Astrocyte (in vitro differentiated cells and primary cell): ENCODE measurements at regions not wholly inside any gene's neighbourhood (a gene's known extent, or its start where the extent isn't known, plus 50 kb on each side); places are given as distances from the start of the nearest gene placed in this dataset.
A peak's percentile ranks its signal among the peaks of the same experiment; 100 is the strongest.

Source experiments
- DNase-seq: peaks from one replicate; pipeline ENCODE4 v3.0.0-alpha.2; 2010; ENCODE audit warnings: low read depth
- FAIRE-seq: peaks from 2 replicates; lab custom pipeline; 2011; peaks lifted over from hg19 to GRCh38; lab: Jason Lieb, UNC
- H2AFZ ChIP-seq: 2 replicates; pipeline ENCODE4 v1.6.0; 2012; ENCODE audit warnings: low read depth, low read length, inconsistent platforms
- H3K27ac ChIP-seq: 2 replicates; pipeline ENCODE4 v1.5.1; 2011; ENCODE audit warnings: low read depth, low read length, inconsistent platforms
- H3K27me3 ChIP-seq: 2 replicates; pipeline ENCODE4 v1.6.0; 2011; ENCODE audit warnings: low read length, inconsistent platforms; ENCODE audit not compliant: insufficient read depth
- H3K36me3 ChIP-seq: 2 replicates; pipeline ENCODE4 v1.5.1; 2011; ENCODE audit warnings: low read length, inconsistent platforms; ENCODE audit not compliant: insufficient read depth
- H3K4me1 ChIP-seq: 2 replicates; pipeline ENCODE4 v1.5.1; 2011; ENCODE audit warnings: low read length, inconsistent platforms; ENCODE audit not compliant: insufficient read depth
- H3K4me2 ChIP-seq: 2 replicates; pipeline ENCODE4 v1.6.0; 2012; ENCODE audit warnings: low read length, inconsistent platforms
- H3K4me3 ChIP-seq: 2 replicates; pipeline ENCODE4 v1.5.1; 2011; ENCODE audit warnings: low read depth, mild to moderate bottlenecking, low read length, inconsistent platforms; ENCODE audit not compliant: insufficient read depth
- H3K79me2 ChIP-seq: 2 replicates; pipeline ENCODE4 v1.6.0; 2012; ENCODE audit warnings: mild to moderate bottlenecking, low read length, inconsistent platforms; ENCODE audit not compliant: insufficient read depth
- H3K9ac ChIP-seq: 2 replicates; pipeline ENCODE4 v1.6.0; 2012; ENCODE audit warnings: mild to moderate bottlenecking, low read length, inconsistent platforms
- H3K9me3 ChIP-seq: 2 replicates; pipeline ENCODE4 v1.5.1; 2012; ENCODE audit warnings: low read depth, mild to moderate bottlenecking, low read length, inconsistent platforms; ENCODE audit not compliant: insufficient read depth
- H4K20me1 ChIP-seq: 2 replicates; pipeline ENCODE4 v1.6.0; 2012; ENCODE audit warnings: low read length, inconsistent platforms; ENCODE audit not compliant: insufficient read depth
- H3K27ac Mint-ChIP-seq: one replicate; pipeline ENCODE4 v1.8.0; 2021; ENCODE audit warnings: mild to moderate bottlenecking, mixed read lengths; ENCODE audit not compliant: unreplicated experiment
- H3K27me3 Mint-ChIP-seq: one replicate; pipeline ENCODE4 v1.8.0; 2021; ENCODE audit warnings: low read depth, mixed read lengths; ENCODE audit not compliant: unreplicated experiment
- H3K36me3 Mint-ChIP-seq: one replicate; pipeline ENCODE4 v1.8.0; 2021; ENCODE audit warnings: low read depth, mixed read lengths; ENCODE audit not compliant: unreplicated experiment
- H3K4me1 Mint-ChIP-seq: one replicate; pipeline ENCODE4 v1.8.0; 2021; ENCODE audit warnings: low read depth, mixed read lengths; ENCODE audit not compliant: unreplicated experiment
- H3K4me3 Mint-ChIP-seq: one replicate; pipeline ENCODE4 v1.8.0; 2021; ENCODE audit warnings: mild to moderate bottlenecking, moderate library complexity, mixed read lengths; ENCODE audit not compliant: unreplicated experiment
- H3K9me3 Mint-ChIP-seq: one replicate; pipeline ENCODE4 v1.8.0; 2021; ENCODE audit warnings: mild to moderate bottlenecking, mixed read lengths; ENCODE audit not compliant: unreplicated experiment
- EZH2 ChIP-seq: IDR thresholded peaks from 2 replicates; pipeline ENCODE4 v1.6.1; 2012; ENCODE audit warnings: mild to moderate bottlenecking, low read length, inconsistent platforms; ENCODE audit not compliant: insufficient read depth
- TF ChIP-seq, protein P1 (sequence below): IDR thresholded peaks from 2 replicates; pipeline ENCODE4 v1.5.1; 2011; ENCODE audit warnings: low read depth, mild to moderate bottlenecking, inconsistent platforms, low read length, moderate library complexity; ENCODE audit not compliant: insufficient read depth

DNA sequence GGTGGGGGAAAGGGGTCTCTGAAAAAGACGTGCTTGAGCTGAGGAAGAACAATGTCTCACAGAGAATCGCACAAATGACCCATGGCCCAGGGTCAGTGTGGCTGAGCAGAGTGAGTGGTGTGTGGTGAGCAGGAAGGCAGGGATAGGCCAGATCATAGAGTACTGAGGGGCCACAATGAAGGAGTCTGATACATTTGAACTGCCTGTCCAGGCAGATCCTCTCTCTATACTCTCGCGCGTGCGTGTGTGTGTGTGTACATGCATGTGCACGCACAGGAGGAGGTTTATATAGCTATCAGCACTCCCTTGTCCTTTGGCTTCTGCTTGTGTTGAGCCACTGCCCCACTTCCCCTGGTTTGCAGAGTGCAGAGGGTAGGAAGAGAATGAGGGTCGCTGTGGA, 294.0 kb downstream of the ZNF608 start:
- H3K4me3 ChIP-seq = no peak overlapping the region
- no peak for FAIRE-seq
- Mint-ChIP-seq H3K4me3 (no peak overlapping the region), H3K9me3 (peaks cover 11% of the 10 kb centered on the region), H3K36me3 (no peaks in the 10 kb centered on the region), H3K4me1 (peaks cover 13% of the 10 kb centered on the region), H3K27me3 (no peaks in the 10 kb centered on the region), H3K27ac (no peak overlapping the region)
- H3K36me3 ChIP-seq = no peaks in the 10 kb centered on the region
- H3K4me1 ChIP-seq = peaks cover 14% of the 10 kb centered on the region
- H3K79me2 ChIP-seq = no peaks in the 10 kb centered on the region
- H3K27me3 ChIP-seq = peaks cover 6% of the 10 kb centered on the region
- H4K20me1 ChIP-seq = no peaks in the 10 kb centered on the region
- H3K27ac ChIP-seq = no peak overlapping the region
- DNase-seq = no peak
- H2AFZ ChIP-seq = no peak overlapping the region
- no peaks in the 10 kb centered on the region for H3K9me3 ChIP-seq
- H3K4me2 ChIP-seq = peak overlapping the region; percentile 58
- H3K9ac ChIP-seq = no peak overlapping the region
- no peak for TF ChIP-seq EZH2
- TF ChIP-seq, protein P1, sequence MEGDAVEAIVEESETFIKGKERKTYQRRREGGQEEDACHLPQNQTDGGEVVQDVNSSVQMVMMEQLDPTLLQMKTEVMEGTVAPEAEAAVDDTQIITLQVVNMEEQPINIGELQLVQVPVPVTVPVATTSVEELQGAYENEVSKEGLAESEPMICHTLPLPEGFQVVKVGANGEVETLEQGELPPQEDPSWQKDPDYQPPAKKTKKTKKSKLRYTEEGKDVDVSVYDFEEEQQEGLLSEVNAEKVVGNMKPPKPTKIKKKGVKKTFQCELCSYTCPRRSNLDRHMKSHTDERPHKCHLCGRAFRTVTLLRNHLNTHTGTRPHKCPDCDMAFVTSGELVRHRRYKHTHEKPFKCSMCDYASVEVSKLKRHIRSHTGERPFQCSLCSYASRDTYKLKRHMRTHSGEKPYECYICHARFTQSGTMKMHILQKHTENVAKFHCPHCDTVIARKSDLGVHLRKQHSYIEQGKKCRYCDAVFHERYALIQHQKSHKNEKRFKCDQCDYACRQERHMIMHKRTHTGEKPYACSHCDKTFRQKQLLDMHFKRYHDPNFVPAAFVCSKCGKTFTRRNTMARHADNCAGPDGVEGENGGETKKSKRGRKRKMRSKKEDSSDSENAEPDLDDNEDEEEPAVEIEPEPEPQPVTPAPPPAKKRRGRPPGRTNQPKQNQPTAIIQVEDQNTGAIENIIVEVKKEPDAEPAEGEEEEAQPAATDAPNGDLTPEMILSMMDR = no peak

DNA sequence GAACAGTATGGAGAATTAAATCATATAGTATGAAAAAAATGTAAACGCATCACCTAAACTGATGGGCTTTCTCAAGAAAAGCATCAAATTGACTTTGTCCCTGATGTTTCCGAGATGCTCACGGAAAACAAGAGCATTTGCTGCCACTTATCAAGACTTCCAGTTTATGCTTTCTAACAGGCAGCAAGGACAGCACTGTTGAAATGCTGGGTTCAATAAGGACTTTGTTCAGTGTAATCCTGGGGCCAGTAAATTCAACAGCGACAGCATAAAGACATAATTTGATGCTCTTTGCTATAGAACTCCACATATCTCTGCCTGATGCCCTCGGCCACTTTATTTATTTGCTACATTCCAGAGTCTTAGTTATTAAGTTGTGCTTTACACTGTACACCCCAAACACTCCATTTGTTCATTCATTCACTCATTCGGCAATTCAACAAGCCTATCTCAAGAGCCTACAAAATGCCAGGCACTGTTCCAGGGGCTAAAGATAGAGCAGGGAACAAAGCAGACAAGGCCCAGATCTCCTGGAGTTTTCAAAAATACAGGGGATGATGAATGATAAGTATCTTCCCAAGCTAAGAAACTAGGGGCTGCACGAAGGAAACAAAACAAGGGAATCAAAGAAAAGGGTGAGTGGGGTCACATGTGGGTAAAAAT, 294.6 kb downstream of the ZNF608 start:
- H3K27me3 Mint-ChIP-seq = no peaks in the 10 kb centered on the region
- Histone ChIP-seq H3K27ac (no peak overlapping the region), H4K20me1 (no peaks in the 10 kb centered on the region), H3K4me2 (no peak overlapping the region), H3K27me3 (peaks cover 12% of the 10 kb centered on the region), H3K4me1 (peaks cover 14% of the 10 kb centered on the region), H3K9me3 (no peaks in the 10 kb centered on the region), H3K79me2 (no peaks in the 10 kb centered on the region), H3K36me3 (no peaks in the 10 kb centered on the region), H2AFZ (no peak overlapping the region), H3K4me3 (no peak overlapping the region), H3K9ac (no peak overlapping the region)
- H3K36me3 Mint-ChIP-seq = no peaks in the 10 kb centered on the region
- DNase-seq = no peak
- H3K27ac Mint-ChIP-seq = no peak overlapping the region
- TF ChIP-seq EZH2 = no peak
- TF ChIP-seq, protein P1 = no peak
- peaks cover 13% of the 10 kb centered on the region for H3K4me1 Mint-ChIP-seq
- H3K4me3 Mint-ChIP-seq = no peak overlapping the region
- peaks cover 11% of the 10 kb centered on the region for H3K9me3 Mint-ChIP-seq
- no peak for FAIRE-seq

DNA sequence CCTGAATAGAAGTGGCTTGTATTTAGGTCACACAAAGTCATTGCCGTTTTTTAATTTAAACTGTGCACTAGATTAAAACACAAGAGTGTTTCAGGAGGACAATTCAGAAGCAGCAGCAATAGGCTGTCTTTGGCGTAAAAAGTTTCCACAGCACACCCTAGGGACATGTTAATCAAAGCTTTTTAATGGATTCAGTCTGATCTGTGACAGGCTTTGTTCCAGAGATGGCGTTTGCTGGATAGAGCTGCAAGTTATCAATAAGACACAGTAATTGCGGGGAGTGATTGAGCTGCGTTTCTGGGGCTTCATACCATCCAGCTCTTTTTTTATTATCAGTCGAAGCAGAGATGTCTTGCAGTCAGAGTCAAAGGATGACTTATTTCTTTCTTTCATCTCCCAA, 300.3 kb downstream of the ZNF608 start:
- no peak overlapping the region for H3K4me3 ChIP-seq
- H3K4me1 Mint-ChIP-seq = no peaks in the 10 kb centered on the region
- H3K9ac ChIP-seq = no peak overlapping the region
- no peaks in the 10 kb centered on the region for H4K20me1 ChIP-seq
- no peak overlapping the region for H3K4me3 Mint-ChIP-seq
- H3K36me3 ChIP-seq = no peaks in the 10 kb centered on the region
- TF ChIP-seq, protein P1 = no peak
- no peak for TF ChIP-seq EZH2
- H3K4me2 ChIP-seq = no peak overlapping the region
- no peaks in the 10 kb centered on the region for H3K4me1 ChIP-seq
- no peaks in the 10 kb centered on the region for H3K9me3 ChIP-seq
- H2AFZ ChIP-seq = no peak overlapping the region
- H3K9me3 Mint-ChIP-seq = peaks cover 6% of the 10 kb centered on the region
- no peak for DNase-seq
- H3K79me2 ChIP-seq = no peaks in the 10 kb centered on the region
- no peaks in the 10 kb centered on the region for H3K27me3 Mint-ChIP-seq
- no peak overlapping the region for H3K27ac ChIP-seq
- H3K27ac Mint-ChIP-seq = no peak overlapping the region
- no peak for FAIRE-seq
- peaks cover 12% of the 10 kb centered on the region for H3K27me3 ChIP-seq
- no peaks in the 10 kb centered on the region for H3K36me3 Mint-ChIP-seq
